ENCODE measurements at regions not wholly inside any gene's neighbourhood (a gene's known extent, or its start where the extent isn't known, plus 50 kb on each side); places are given as distances from the start of the nearest gene placed in this dataset.

DNA sequence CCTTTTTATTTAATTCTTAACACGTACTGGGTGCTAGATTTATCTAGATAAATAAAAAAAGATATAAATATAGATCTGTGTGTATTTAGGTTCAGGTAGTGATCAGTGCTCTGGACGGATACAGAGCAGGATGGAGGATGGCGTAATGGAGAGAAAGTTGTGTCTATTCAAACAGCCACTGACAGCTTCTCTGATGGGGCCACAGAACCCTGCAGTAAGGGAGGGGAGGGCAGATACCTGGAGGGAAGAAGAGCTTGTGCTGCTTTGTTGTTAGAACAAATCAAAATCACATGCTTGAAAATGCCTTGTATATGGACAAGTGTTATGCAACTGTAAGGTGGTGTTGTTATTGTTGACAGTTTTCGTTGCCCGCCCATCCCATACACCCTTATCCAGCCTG lies 170.2 kb downstream of the UTP18 start:
- TF ChIP-seq, protein P1, sequence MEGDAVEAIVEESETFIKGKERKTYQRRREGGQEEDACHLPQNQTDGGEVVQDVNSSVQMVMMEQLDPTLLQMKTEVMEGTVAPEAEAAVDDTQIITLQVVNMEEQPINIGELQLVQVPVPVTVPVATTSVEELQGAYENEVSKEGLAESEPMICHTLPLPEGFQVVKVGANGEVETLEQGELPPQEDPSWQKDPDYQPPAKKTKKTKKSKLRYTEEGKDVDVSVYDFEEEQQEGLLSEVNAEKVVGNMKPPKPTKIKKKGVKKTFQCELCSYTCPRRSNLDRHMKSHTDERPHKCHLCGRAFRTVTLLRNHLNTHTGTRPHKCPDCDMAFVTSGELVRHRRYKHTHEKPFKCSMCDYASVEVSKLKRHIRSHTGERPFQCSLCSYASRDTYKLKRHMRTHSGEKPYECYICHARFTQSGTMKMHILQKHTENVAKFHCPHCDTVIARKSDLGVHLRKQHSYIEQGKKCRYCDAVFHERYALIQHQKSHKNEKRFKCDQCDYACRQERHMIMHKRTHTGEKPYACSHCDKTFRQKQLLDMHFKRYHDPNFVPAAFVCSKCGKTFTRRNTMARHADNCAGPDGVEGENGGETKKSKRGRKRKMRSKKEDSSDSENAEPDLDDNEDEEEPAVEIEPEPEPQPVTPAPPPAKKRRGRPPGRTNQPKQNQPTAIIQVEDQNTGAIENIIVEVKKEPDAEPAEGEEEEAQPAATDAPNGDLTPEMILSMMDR (IDR thresholded peaks at IDR 0.05; ENCODE audit: low read length) = no peak
- no peak for TF ChIP-seq EZH2 (IDR thresholded peaks at IDR 0.05; ENCODE audit: borderline replicate concordance, low read length)
